Activated CD4-positive, alpha-beta T cell treated with anti-CD3 and anti-CD28 coated beads for 36 hours (primary cell): ENCODE measurements at regions not wholly inside any gene's neighbourhood (a gene's known extent, or its start where the extent isn't known, plus 50 kb on each side); places are given as distances from the start of the nearest gene placed in this dataset.
"Not testable (repeated sequence)": the region's sequence is repeated elsewhere in the genome, so short reads cannot be mapped to it uniquely, and the experiment has no call there.

ENCODE experiments used
- ATAC-seq: fragments of 200-7000 bp; cut with Tn5 transposase; one replicate; pipeline ENCODE4 v1.10.0; 2021; ENCODE audit warnings: mild to moderate bottlenecking, moderate library complexity
- CTCF ChIA-PET: fragments of 350-600 bp; sonication (Branson Sonifier 250); formaldehyde crosslinking; loops from one replicate; lab custom pipeline; 2021; ENCODE audit warnings: antibody characterized with exemption; lab: Charles Lee
- POLR2A ChIA-PET: fragments of 350-600 bp; sonication (Branson Sonifier 250); formaldehyde crosslinking; loops from one replicate; lab custom pipeline; 2021; ENCODE audit warnings: antibody characterized with exemption, inconsistent platforms; lab: Charles Lee
- DNase-seq: peaks from one replicate; pipeline ENCODE4 v3.0.0-alpha.2; 2020
- H3K27ac Mint-ChIP-seq: one replicate; pipeline ENCODE4 v1.8.0; 2021; ENCODE audit warnings: mixed read lengths
- H3K27me3 Mint-ChIP-seq: one replicate; pipeline ENCODE4 v1.8.0; 2021; ENCODE audit warnings: mixed read lengths
- H3K36me3 Mint-ChIP-seq: one replicate; pipeline ENCODE4 v1.8.0; 2021; ENCODE audit warnings: low read depth, mixed read lengths
- H3K4me1 Mint-ChIP-seq: one replicate; pipeline ENCODE4 v1.8.0; 2021; ENCODE audit warnings: mixed read lengths
- H3K4me3 Mint-ChIP-seq: one replicate; pipeline ENCODE4 v1.8.0; 2021; ENCODE audit warnings: mild to moderate bottlenecking, moderate library complexity, mixed read lengths
- H3K9me3 Mint-ChIP-seq: one replicate; pipeline ENCODE4 v1.8.0; 2021; ENCODE audit warnings: low read depth, mixed read lengths
- intact Hi-C, 2 experiments: fragments of 100-400 bp; cut with DNase I in 1 of 2; cut with micrococcal nuclease in 1 of 2; formaldehyde crosslinking; loops; one replicate each; pipeline versions ENCODE4 v1.14.2 to v1.15.1; 2022 to 2024; cut with DNase I, micrococcal nuclease

DNA sequence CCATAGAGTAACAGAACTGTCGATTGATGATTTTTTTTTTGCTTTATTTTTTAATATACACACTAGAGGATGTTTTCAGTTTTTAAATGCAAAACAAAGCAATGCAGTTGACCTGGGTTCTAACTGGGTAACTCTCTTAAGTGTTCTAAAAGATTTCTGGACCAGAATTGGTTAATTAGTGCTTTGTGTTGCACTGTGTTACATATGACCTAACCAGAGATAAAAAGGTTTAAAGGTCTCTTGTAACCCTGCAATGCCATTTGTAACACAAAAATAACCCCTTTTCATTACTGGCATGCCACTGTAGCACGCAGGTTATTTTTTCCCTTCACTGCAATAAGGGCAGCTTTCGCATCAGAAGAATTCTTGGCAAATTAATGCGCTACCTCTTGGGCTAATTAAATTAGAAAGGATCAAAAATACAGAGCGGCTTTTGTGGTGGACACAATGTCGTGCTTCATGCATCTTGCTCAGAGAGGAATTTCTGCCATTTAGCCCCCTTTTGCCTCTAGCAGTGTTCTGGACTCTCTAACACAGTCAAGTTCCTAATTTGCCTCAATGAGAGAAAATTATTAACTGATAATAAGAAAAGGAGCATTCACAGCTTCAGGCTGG lies 250.8 kb upstream of the ZEB2 start:
- no peaks in the 10 kb centered on the region for H3K36me3 Mint-ChIP-seq
- DNase-seq (no peak), ATAC-seq (no peak)
- ChIA-PET POLR2A (no interaction called here), CTCF (no interaction called here)
- no peaks in the 10 kb centered on the region for H3K4me1 Mint-ChIP-seq
- peaks cover 7% of the 10 kb centered on the region for H3K27me3 Mint-ChIP-seq
- no peak overlapping the region for H3K27ac Mint-ChIP-seq
- H3K9me3 Mint-ChIP-seq: no peaks in the 10 kb centered on the region
- no peak overlapping the region for H3K4me3 Mint-ChIP-seq
- intact Hi-C loops: no loop called here

DNA sequence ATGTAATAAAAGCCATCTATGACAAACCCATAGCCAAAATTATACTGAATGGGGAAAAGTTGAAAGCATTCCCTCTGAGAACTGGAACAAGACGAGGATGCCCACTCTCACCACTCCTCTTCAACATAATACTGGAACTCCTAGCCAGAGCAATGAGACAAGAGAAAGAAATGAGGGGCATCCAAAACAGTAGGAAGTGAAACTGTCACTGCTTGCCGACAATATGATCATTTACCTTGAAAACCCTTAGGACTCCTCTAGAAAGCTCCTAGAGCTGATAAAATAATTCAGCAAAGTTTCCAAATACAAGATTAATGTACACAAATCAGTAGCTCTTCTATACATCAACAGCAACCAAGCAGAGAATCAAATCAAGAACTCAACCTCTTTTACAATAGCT lies 241.0 kb upstream of the ZEB2 start:
- H3K27me3 Mint-ChIP-seq, DNase-seq, H3K9me3 Mint-ChIP-seq, ATAC-seq, H3K4me3 Mint-ChIP-seq, CTCF ChIA-PET, POLR2A ChIA-PET, H3K4me1 Mint-ChIP-seq, H3K36me3 Mint-ChIP-seq, H3K27ac Mint-ChIP-seq, intact Hi-C loops: not testable (repeated sequence)

DNA sequence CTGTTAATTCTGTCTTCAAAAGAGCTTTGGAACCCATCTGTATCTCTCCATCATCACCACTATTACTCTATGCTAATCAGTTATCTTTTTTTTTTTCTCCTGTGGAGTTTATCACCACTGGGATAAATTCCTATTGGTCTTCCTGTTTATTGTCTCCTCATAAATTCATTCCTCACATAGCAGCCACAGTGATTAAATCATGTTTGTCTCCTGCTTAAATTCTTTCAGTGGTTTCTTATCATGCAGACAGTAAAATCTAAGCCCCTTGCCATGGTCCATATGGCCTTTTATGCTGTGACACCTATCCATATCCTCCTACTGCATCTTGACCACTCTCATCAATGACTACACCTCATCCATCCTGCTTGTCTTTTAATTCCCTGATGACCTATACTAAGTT lies 239.8 kb upstream of the ZEB2 start:
- Mint-ChIP-seq H3K27ac (no peak overlapping the region), H3K36me3 (no peaks in the 10 kb centered on the region), H3K9me3 (no peaks in the 10 kb centered on the region), H3K4me3 (no peak overlapping the region), H3K27me3 (no peaks in the 10 kb centered on the region), H3K4me1 (no peaks in the 10 kb centered on the region)
- intact Hi-C loops: no loop called here
- CTCF ChIA-PET: interaction anchor here (0.6 kb wide), 1 partner anchor 16 kb away, joined by 3 read pairs; no protein-coding TSS in a partner anchor
- POLR2A ChIA-PET: no interaction called here
- no peak for DNase-seq
- no peak for ATAC-seq

- H3K4me1 Mint-ChIP-seq, H3K36me3 Mint-ChIP-seq, H3K27me3 Mint-ChIP-seq, H3K27ac Mint-ChIP-seq, H3K4me3 Mint-ChIP-seq, ATAC-seq, DNase-seq, POLR2A ChIA-PET, H3K9me3 Mint-ChIP-seq, intact Hi-C loops, CTCF ChIA-PET: not testable (repeated sequence)
These were observed 238.3 kb upstream of the ZEB2 start for GRCh38 chr2:144758196-144758595.

GRCh38 chr2:144753416-144753815 lies 233.5 kb upstream of the ZEB2 start:
- no peak for DNase-seq
- H3K4me3 Mint-ChIP-seq: no peak overlapping the region
- no peaks in the 10 kb centered on the region for H3K4me1 Mint-ChIP-seq
- no peak for ATAC-seq
- H3K36me3 Mint-ChIP-seq: no peaks in the 10 kb centered on the region
- intact Hi-C loops: no loop called here
- peaks cover 1% of the 10 kb centered on the region for H3K27me3 Mint-ChIP-seq
- ChIA-PET POLR2A (no interaction called here), CTCF (no interaction called here)
- H3K27ac Mint-ChIP-seq: no peak overlapping the region
- peaks cover 5% of the 10 kb centered on the region for H3K9me3 Mint-ChIP-seq

GRCh38 chr2:144751142-144751905 lies 231.4 kb upstream of the ZEB2 start:
- CTCF ChIA-PET: no interaction called here
- no peaks in the 10 kb centered on the region for H3K36me3 Mint-ChIP-seq
- peaks cover 17% of the 10 kb centered on the region for H3K9me3 Mint-ChIP-seq
- intact Hi-C loops: no loop called here
- no peak overlapping the region for H3K27ac Mint-ChIP-seq
- no peak for ATAC-seq
- DNase-seq: no peak
- no peaks in the 10 kb centered on the region for H3K4me1 Mint-ChIP-seq
- H3K4me3 Mint-ChIP-seq: no peak overlapping the region
- peaks cover 2% of the 10 kb centered on the region for H3K27me3 Mint-ChIP-seq
- POLR2A ChIA-PET: no interaction called here

DNA sequence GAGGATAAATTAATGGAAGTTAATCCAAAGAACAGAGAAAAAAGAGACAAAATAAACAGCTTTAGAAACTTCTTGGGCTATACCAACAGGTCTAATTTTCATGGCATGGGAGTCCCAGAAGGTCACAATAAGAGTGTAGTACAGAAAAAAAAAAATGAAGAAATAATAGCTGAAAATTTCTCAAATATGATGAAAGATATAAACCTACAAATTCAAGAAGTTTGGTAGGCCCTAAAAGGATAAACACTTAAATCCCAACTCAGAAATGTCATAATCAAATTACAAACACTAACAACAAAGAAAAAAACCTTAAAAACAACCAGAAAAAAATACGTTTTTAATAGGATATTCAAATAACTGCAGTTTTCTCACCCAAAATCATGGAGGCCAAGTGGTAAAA lies 229.3 kb upstream of the ZEB2 start:
- POLR2A ChIA-PET: no interaction called here
- no peak for DNase-seq
- H3K4me3 Mint-ChIP-seq: no peak overlapping the region
- H3K27me3 Mint-ChIP-seq: peaks cover 2% of the 10 kb centered on the region
- intact Hi-C loops: no loop called here
- no peak overlapping the region for H3K27ac Mint-ChIP-seq
- CTCF ChIA-PET: no interaction called here
- ATAC-seq: no peak
- H3K36me3 Mint-ChIP-seq: no peaks in the 10 kb centered on the region
- no peaks in the 10 kb centered on the region for H3K4me1 Mint-ChIP-seq
- H3K9me3 Mint-ChIP-seq: peaks cover 18% of the 10 kb centered on the region

DNA sequence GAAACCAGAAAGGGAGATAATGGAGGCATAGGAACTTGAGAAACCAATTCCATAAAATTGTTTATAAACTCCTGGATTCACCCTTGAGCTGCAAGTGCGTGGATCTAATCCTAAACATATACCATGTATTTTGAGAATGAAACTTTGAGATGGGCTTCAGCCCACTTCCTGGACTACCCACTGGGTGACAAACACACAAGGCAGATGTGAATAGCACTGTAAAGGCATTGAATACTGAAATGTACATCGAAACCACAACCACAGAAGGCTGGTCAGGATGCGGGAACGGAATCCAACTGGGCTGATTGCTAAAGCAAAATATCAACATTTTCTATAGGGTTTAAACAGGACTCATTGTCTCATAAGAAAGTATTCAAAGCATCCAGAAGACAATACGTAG lies 228.5 kb upstream of the ZEB2 start:
- no peak overlapping the region for H3K27ac Mint-ChIP-seq
- no peaks in the 10 kb centered on the region for H3K36me3 Mint-ChIP-seq
- no peak overlapping the region for H3K4me3 Mint-ChIP-seq
- H3K9me3 Mint-ChIP-seq: peaks cover 18% of the 10 kb centered on the region
- no peaks in the 10 kb centered on the region for H3K4me1 Mint-ChIP-seq
- CTCF ChIA-PET: no interaction called here
- POLR2A ChIA-PET: interaction anchor here (0.6 kb wide), 1 partner anchor 1958 kb away, joined by 6 read pairs; no protein-coding TSS in a partner anchor
- intact Hi-C loops: no loop called here
- H3K27me3 Mint-ChIP-seq: peaks cover 2% of the 10 kb centered on the region
- DNase-seq: no peak
- ATAC-seq: no peak

GRCh38 chr2:144747571-144747970 lies 227.7 kb upstream of the ZEB2 start:
- Mint-ChIP-seq H3K36me3 (no peaks in the 10 kb centered on the region), H3K4me1 (no peaks in the 10 kb centered on the region), H3K4me3 (no peak overlapping the region), H3K9me3 (peaks cover 18% of the 10 kb centered on the region), H3K27ac (no peak overlapping the region), H3K27me3 (peaks cover 2% of the 10 kb centered on the region)
- DNase-seq: no peak
- ChIA-PET CTCF (interaction anchor here (0.6 kb wide), 1 partner anchor 1723 kb away, joined by 3 read pairs; no protein-coding TSS in a partner anchor), POLR2A (no interaction called here)
- intact Hi-C loops: no loop called here
- no peak for ATAC-seq

- H3K27me3 Mint-ChIP-seq: peaks cover 2% of the 10 kb centered on the region
These were observed 225.5 kb upstream of the ZEB2 start for GRCh38 chr2:144745424-144745823.

DNA sequence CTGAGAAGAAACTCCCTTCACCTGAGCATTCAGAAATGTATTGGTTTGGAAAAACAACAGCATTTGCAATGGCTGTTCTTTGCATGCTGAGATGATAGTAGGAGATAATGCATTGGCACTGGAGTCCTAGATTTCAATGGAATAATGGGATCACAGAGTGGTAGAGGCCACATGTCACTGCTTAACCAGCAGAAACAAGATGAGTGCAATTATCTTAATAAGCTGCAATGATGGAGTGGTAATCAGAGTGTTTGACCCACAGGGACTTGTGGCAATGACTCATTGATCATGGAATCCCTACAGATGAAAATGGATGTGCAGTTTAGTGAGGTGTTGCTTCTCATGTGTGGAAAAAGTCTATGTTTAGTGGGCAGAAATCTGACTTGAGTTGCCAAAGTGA lies 218.8 kb upstream of the ZEB2 start:
- intact Hi-C loops: no loop called here
- no peaks in the 10 kb centered on the region for H3K9me3 Mint-ChIP-seq
- CTCF ChIA-PET: no interaction called here
- DNase-seq: no peak
- H3K36me3 Mint-ChIP-seq: no peaks in the 10 kb centered on the region
- H3K4me3 Mint-ChIP-seq: no peak overlapping the region
- H3K4me1 Mint-ChIP-seq: no peaks in the 10 kb centered on the region
- no peak overlapping the region for H3K27ac Mint-ChIP-seq
- POLR2A ChIA-PET: no interaction called here
- H3K27me3 Mint-ChIP-seq: no peaks in the 10 kb centered on the region
- ATAC-seq: no peak

More at GRCh38 chr2:144745424-144745823, 225.5 kb upstream of the ZEB2 start:
- CTCF ChIA-PET: no interaction called here
- Mint-ChIP-seq H3K9me3 (peaks cover 17% of the 10 kb centered on the region), H3K4me3 (no peak overlapping the region), H3K36me3 (no peaks in the 10 kb centered on the region), H3K27ac (no peak overlapping the region), H3K4me1 (no peaks in the 10 kb centered on the region)
- ATAC-seq (no peak), DNase-seq (no peak)
- POLR2A ChIA-PET: no interaction called here
- intact Hi-C loops: no loop called here

GRCh38 chr2:144730711-144731110 lies 210.8 kb upstream of the ZEB2 start:
- Mint-ChIP-seq H3K27me3 (no peaks in the 10 kb centered on the region), H3K36me3 (no peaks in the 10 kb centered on the region), H3K4me3 (no peak overlapping the region), H3K27ac (no peak overlapping the region), H3K4me1 (no peaks in the 10 kb centered on the region), H3K9me3 (no peaks in the 10 kb centered on the region)
- no peak for DNase-seq
- POLR2A ChIA-PET: no interaction called here
- intact Hi-C loops: no loop called here
- CTCF ChIA-PET: no interaction called here
- ATAC-seq: no peak
